PC-9 (cell line): ENCODE measurements at regions not wholly inside any gene's neighbourhood (a gene's known extent, or its start where the extent isn't known, plus 50 kb on each side); places are given as distances from the start of the nearest gene placed in this dataset.

Experiments used
- CTCF ChIP-seq: fragments of 200-600 bp; sonication (generic); conservative IDR thresholded peaks from 2 replicates; pipeline ENCODE4 v1.6.1; 2017; ENCODE audit warnings: mixed run types, antibody characterized with exemption, mild to moderate bottlenecking, moderate library complexity
- EZH2 ChIP-seq: fragments of 200-600 bp; sonication (generic); IDR thresholded peaks from 2 replicates; pipeline ENCODE4 v1.8.0; 2017; ENCODE audit warnings: antibody characterized with exemption, low read depth

DNA sequence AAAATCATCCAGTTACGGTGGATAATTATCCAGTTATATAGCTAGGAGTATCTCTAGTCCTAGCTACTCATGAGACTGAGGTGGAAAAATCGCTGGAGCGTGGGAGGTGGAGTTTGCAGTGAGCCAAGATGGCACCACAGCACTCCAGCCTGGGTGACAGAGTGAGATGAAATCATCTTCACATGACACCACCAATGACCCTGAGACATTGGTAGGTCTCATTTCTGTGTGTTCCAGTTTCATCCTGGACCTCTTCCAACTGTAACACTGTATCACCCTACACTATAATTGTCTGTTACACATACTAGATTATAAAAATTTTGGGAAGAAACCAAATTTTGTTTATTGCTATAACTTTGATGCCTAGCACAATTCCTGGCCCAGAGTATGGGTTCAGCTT, 446.8 kb downstream of the TMEM135 start:
- TF ChIP-seq EZH2: no peak
- no peak for TF ChIP-seq CTCF
